ENCODE measurements at regions not wholly inside any gene's neighbourhood (a gene's known extent, or its start where the extent isn't known, plus 50 kb on each side); places are given as distances from the start of the nearest gene placed in this dataset.

GRCh38 chr13:99436686-99437416 lies 64.4 kb upstream of the TM9SF2 start:
- DNase-seq (ENCODE audit: low read depth): peak; percentile 51

GRCh38 chr13:99439048-99439447 lies 62.2 kb upstream of the TM9SF2 start:
- DNase-seq (ENCODE audit: low read depth): no peak

GRCh38 chr13:99439850-99440604 lies 61.2 kb upstream of the TM9SF2 start:
- peak; percentile 32 for DNase-seq (ENCODE audit: low read depth)

GRCh38 chr13:99442273-99442895 lies 58.9 kb upstream of the TM9SF2 start:
- peak; percentile 45 for DNase-seq (ENCODE audit: low read depth)

GRCh38 chr13:99446242-99446641 lies 55.0 kb upstream of the TM9SF2 start:
- no peak for DNase-seq (ENCODE audit: low read depth)

GRCh38 chr13:99448546-99448945 lies 52.7 kb upstream of the TM9SF2 start:
- DNase-seq (ENCODE audit: low read depth): no peak

- DNase-seq (ENCODE audit: low read depth): no peak
Measured at GRCh38 chr13:99450416-99450815, 50.9 kb upstream of the TM9SF2 start.

Measured in renal cortical epithelial cell (primary cell).